GM23338 (cell line): ENCODE measurements at regions not wholly inside any gene's neighbourhood (a gene's known extent, or its start where the extent isn't known, plus 50 kb on each side); places are given as distances from the start of the nearest gene placed in this dataset.

Experiments used
- ATAC-seq: fragments of 200-7000 bp; cut with Tn5 transposase; 3 replicates; pipeline ENCODE4 v1.9.1; 2020
- DNase-seq: peaks from one replicate; pipeline ENCODE4 v3.0.0-alpha.2; 2015; ENCODE audit warnings: low spot score
- H2AFZ ChIP-seq: fragments of 200-600 bp; sonication (generic); 2 replicates; pipeline ENCODE4 v1.8.0; 2016; ENCODE audit warnings: antibody characterized with exemption, mild to moderate bottlenecking, moderate library complexity
- H3F3A ChIP-seq: fragments of 200-600 bp; sonication (generic); replicated peaks from 2 replicates; pipeline ENCODE4 v1.8.0; 2017; ENCODE audit warnings: antibody characterized with exemption, mixed run types, low read depth
- H3K27ac ChIP-seq: fragments of 200-600 bp; sonication (generic); 2 replicates; pipeline ENCODE4 v1.6.1; 2016; ENCODE audit warnings: low read depth
- H3K27me3 ChIP-seq: fragments of 200-600 bp; sonication (generic); 2 replicates; pipeline ENCODE4 v1.8.0; 2016; ENCODE audit warnings: mild to moderate bottlenecking, mixed run types, moderate library complexity; ENCODE audit not compliant: insufficient read depth
- H3K36me3 ChIP-seq: fragments of 200-600 bp; sonication (generic); 2 replicates; pipeline ENCODE4 v1.8.0; 2016; ENCODE audit warnings: mild to moderate bottlenecking; ENCODE audit not compliant: insufficient read depth
- H3K4me1 ChIP-seq: fragments of 200-600 bp; sonication (generic); 2 replicates; pipeline ENCODE4 v1.8.0; 2016; ENCODE audit warnings: mild to moderate bottlenecking, moderate library complexity; ENCODE audit not compliant: insufficient read depth
- H3K4me2 ChIP-seq: fragments of 200-600 bp; sonication (generic); 2 replicates; pipeline ENCODE4 v1.7.1; 2017; ENCODE audit warnings: mixed run types
- H3K4me3 ChIP-seq: fragments of 200-600 bp; sonication (generic); 2 replicates; pipeline ENCODE4 v1.6.1; 2016; ENCODE audit warnings: mixed run types
- H3K79me2 ChIP-seq: fragments of 200-600 bp; sonication (generic); replicated peaks from 2 replicates; pipeline ENCODE4 v1.8.0; 2017; ENCODE audit warnings: mild to moderate bottlenecking; ENCODE audit not compliant: insufficient read depth
- H3K9me2 ChIP-seq: fragments of 200-600 bp; sonication (generic); 2 replicates; pipeline ENCODE4 v1.8.0; 2017; ENCODE audit not compliant: insufficient read depth
- H4K20me1 ChIP-seq: fragments of 200-600 bp; sonication (generic); replicated peaks from 2 replicates; pipeline ENCODE4 v1.8.0; 2017; ENCODE audit warnings: mild to moderate bottlenecking; ENCODE audit not compliant: insufficient read depth
- H3K27ac Mint-ChIP-seq: 2 replicates; pipeline ENCODE4 v1.8.0; 2020; ENCODE audit warnings: inconsistent platforms, mild to moderate bottlenecking, moderate library complexity, mixed read lengths
- H3K27me3 Mint-ChIP-seq: 3 replicates; pipeline ENCODE4 v1.8.0; 2022; ENCODE audit warnings: low read depth, mild to moderate bottlenecking, moderate library complexity, mixed read lengths, inconsistent platforms; ENCODE audit not compliant: insufficient read depth, poor library complexity
- H3K36me3 Mint-ChIP-seq: 3 replicates; pipeline ENCODE4 v1.8.0; 2021; ENCODE audit warnings: low read depth, mild to moderate bottlenecking, inconsistent platforms, moderate library complexity, mixed read lengths
- H3K4me1 Mint-ChIP-seq: 3 replicates; pipeline ENCODE4 v1.8.0; 2020; ENCODE audit warnings: mild to moderate bottlenecking, inconsistent platforms, mixed read lengths
- H3K4me3 Mint-ChIP-seq: 3 replicates; pipeline ENCODE4 v1.8.0; 2021; ENCODE audit warnings: moderate library complexity, mild to moderate bottlenecking, inconsistent platforms, mixed read lengths
- H3K9me3 Mint-ChIP-seq: 3 replicates; pipeline ENCODE4 v1.8.0; 2020; ENCODE audit warnings: moderate library complexity, mild to moderate bottlenecking, inconsistent platforms, mixed read lengths
- EZH2phosphoT487 ChIP-seq: fragments of 200-600 bp; sonication (generic); IDR thresholded peaks from one replicate; pipeline ENCODE4 v1.8.1; 2018; ENCODE audit warnings: antibody characterized with exemption; ENCODE audit not compliant: unreplicated experiment
- JUNB ChIP-seq: IDR thresholded peaks from one replicate; pipeline ENCODE4 v1.6.1; 2016; ENCODE audit warnings: antibody characterized with exemption; ENCODE audit not compliant: unreplicated experiment
- NANOG ChIP-seq: IDR thresholded peaks from 2 replicates; pipeline ENCODE4 v1.6.1; 2016; ENCODE audit warnings: antibody characterized with exemption, borderline replicate concordance
- REST ChIP-seq: IDR thresholded peaks from one replicate; pipeline ENCODE4 v1.6.1; 2018; ENCODE audit warnings: antibody characterized with exemption; ENCODE audit not compliant: unreplicated experiment
- STAT1 ChIP-seq: IDR thresholded peaks from one replicate; pipeline ENCODE4 v1.6.1; 2016; ENCODE audit warnings: antibody characterized with exemption; ENCODE audit not compliant: unreplicated experiment
- ZNF331 ChIP-seq: fragments of 250-450 bp; sonication (Bioruptor Pico); IDR thresholded peaks from 2 replicates; pipeline ENCODE4 v1.5.0; 2020; ENCODE audit warnings: low read depth, mild to moderate bottlenecking, moderate library complexity
- TF ChIP-seq, protein P1 (sequence below): fragments of 250-450 bp; sonication (Bioruptor Pico); IDR thresholded peaks from 2 replicates; pipeline ENCODE4 v1.5.0; 2020; ENCODE audit warnings: mild to moderate bottlenecking, moderate library complexity

DNA sequence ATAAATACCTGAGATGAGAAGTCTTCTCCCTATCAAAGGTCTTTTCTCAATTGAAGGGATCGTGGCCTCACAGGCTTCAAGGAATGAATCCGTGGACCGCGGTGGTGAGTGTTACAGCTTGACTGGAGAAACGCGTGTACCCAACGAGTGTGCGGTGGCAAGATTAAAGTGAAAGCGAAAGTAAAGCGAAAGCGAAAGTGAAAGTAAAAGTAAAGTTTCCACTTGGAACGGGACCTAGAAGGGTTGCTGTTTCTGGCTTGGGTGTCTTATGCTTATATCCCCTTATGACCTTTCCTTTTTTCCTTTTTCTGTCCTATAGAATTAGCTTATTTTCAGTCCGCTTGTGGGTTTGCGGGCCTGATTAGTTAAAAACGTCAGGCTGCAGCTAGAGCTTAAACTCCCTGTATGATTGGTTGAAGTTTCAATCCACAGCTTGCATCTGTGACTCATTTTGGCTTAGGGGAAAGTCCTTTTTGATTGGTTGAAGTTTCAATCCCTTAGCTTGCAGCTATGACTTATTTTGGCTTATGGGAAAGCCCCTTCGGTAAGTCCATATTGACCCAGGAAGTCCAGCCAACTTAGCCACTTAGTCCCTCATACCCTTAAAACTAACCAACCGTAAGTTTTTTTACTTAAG, 924.3 kb upstream of the CDH10 start (continued):
- TF ChIP-seq EZH2phosphoT487: no peak
- no peak for TF ChIP-seq ZNF331 (CRISPR knock-in tag)
- TF ChIP-seq, protein P1, sequence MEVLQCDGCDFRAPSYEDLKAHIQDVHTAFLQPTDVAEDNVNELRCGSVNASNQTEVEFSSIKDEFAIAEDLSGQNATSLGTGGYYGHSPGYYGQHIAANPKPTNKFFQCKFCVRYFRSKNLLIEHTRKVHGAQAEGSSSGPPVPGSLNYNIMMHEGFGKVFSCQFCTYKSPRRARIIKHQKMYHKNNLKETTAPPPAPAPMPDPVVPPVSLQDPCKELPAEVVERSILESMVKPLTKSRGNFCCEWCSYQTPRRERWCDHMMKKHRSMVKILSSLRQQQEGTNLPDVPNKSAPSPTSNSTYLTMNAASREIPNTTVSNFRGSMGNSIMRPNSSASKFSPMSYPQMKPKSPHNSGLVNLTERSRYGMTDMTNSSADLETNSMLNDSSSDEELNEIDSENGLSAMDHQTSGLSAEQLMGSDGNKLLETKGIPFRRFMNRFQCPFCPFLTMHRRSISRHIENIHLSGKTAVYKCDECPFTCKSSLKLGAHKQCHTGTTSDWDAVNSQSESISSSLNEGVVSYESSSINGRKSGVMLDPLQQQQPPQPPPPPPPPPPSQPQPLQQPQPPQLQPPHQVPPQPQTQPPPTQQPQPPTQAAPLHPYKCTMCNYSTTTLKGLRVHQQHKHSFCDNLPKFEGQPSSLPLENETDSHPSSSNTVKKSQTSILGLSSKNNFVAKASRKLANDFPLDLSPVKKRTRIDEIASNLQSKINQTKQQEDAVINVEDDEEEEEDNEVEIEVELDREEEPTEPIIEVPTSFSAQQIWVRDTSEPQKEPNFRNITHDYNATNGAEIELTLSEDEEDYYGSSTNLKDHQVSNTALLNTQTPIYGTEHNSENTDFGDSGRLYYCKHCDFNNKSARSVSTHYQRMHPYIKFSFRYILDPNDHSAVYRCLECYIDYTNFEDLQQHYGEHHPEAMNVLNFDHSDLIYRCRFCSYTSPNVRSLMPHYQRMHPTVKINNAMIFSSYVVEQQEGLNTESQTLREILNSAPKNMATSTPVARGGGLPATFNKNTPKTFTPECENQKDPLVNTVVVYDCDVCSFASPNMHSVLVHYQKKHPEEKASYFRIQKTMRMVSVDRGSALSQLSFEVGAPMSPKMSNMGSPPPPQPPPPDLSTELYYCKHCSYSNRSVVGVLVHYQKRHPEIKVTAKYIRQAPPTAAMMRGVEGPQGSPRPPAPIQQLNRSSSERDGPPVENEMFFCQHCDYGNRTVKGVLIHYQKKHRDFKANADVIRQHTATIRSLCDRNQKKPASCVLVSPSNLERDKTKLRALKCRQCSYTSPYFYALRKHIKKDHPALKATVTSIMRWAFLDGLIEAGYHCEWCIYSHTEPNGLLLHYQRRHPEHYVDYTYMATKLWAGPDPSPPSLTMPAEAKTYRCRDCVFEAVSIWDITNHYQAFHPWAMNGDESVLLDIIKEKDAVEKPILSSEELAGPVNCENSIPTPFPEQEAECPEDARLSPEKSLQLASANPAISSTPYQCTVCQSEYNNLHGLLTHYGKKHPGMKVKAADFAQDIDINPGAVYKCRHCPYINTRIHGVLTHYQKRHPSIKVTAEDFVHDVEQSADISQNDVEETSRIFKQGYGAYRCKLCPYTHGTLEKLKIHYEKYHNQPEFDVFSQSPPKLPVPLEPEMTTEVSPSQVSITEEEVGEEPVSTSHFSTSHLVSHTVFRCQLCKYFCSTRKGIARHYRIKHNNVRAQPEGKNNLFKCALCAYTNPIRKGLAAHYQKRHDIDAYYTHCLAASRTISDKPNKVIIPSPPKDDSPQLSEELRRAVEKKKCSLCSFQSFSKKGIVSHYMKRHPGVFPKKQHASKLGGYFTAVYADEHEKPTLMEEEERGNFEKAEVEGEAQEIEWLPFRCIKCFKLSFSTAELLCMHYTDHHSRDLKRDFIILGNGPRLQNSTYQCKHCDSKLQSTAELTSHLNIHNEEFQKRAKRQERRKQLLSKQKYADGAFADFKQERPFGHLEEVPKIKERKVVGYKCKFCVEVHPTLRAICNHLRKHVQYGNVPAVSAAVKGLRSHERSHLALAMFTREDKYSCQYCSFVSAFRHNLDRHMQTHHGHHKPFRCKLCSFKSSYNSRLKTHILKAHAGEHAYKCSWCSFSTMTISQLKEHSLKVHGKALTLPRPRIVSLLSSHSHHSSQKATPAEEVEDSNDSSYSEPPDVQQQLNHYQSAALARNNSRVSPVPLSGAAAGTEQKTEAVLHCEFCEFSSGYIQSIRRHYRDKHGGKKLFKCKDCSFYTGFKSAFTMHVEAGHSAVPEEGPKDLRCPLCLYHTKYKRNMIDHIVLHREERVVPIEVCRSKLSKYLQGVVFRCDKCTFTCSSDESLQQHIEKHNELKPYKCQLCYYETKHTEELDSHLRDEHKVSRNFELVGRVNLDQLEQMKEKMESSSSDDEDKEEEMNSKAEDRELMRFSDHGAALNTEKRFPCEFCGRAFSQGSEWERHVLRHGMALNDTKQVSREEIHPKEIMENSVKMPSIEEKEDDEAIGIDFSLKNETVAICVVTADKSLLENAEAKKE (CRISPR knock-in tag): no peak
- no peak for TF ChIP-seq JUNB
- no peak for TF ChIP-seq STAT1

DNA sequence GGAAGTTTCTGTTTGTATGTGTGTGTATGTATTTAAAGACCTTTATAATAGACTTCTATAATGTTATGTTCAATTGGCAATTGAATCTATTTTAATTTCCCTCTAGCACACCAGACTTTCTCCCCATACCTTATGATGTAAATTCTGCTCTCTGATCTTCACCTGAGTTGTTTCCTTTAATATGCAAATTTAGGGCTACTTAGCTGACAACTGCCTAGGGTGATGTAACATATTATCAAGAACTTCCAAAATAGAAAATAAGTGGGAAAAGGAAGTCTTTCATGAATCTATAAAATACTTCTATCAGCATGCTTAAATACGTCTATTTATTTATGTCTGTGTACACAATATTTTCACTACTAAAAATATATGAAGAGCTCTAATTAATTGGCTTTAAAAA, 923.5 kb upstream of the CDH10 start:
- Histone ChIP-seq H3K27ac (0 out of 2 replicates have a peak overlapping the region, but pooled peaks have one; percentile 2), H3K9me2 (no peaks in the 10 kb centered on the region; the same call in 1 of the 2 replicates), H3K36me3 (no peaks in the 10 kb centered on the region), H3K79me2 (no peaks in the 10 kb centered on the region), H3K4me1 (peaks cover 50% of the 10 kb centered on the region), H4K20me1 (no peaks in the 10 kb centered on the region), H2AFZ (no peak overlapping the region), H3K4me3 (no peak overlapping the region), H3K27me3 (no peaks in the 10 kb centered on the region), H3F3A (no peaks in the 10 kb centered on the region), H3K4me2 (peak overlapping the region; percentile 29; the same call in 1 of the 2 replicates)
- H3K36me3 Mint-ChIP-seq: peaks cover 19% of the 10 kb centered on the region
- peak overlapping the region; percentile 49; the same call in 1 of the 2 replicates for H3K27ac Mint-ChIP-seq
- H3K4me3 Mint-ChIP-seq: peak overlapping the region; percentile 47; the same call in 1 of the 3 replicates
- H3K27me3 Mint-ChIP-seq: peaks cover 2% of the 10 kb centered on the region
- ATAC-seq (peak; percentile 51), DNase-seq (peak; percentile 60)
- no peak for TF ChIP-seq REST
- TF ChIP-seq NANOG: peak; percentile 69; the same call in 1 of the 2 replicates
- H3K9me3 Mint-ChIP-seq: peaks cover 24% of the 10 kb centered on the region
- peaks cover 42% of the 10 kb centered on the region for H3K4me1 Mint-ChIP-seq
